CD14-positive monocyte (primary cell): ENCODE measurements at regions not wholly inside any gene's neighbourhood (a gene's known extent, or its start where the extent isn't known, plus 50 kb on each side); places are given as distances from the start of the nearest gene placed in this dataset.

Experiments used
- DNase-seq, 3 donors: peaks; one replicate each; pipeline ENCODE4 v3.0.0-alpha.2; 2011 to 2022
- H2AFZ ChIP-seq: 2 replicates; pipeline ENCODE4 v1.6.0; 2012; ENCODE audit warnings: mild to moderate bottlenecking, low read depth, low read length, inconsistent platforms; ENCODE audit not compliant: insufficient read depth, poor library complexity, severe bottlenecking
- H3K27ac ChIP-seq, 2 donors: 1 replicate in 1 of 2; 2 replicates in 1 of 2; pipeline ENCODE4 v1.5.1; 2012 to 2013; ENCODE audit warnings: low read length in 2 of 2, control low read depth in 1 of 2, inconsistent platforms in 1 of 2, low read depth in 1 of 2, mild to moderate bottlenecking in 1 of 2
- H3K27me3 ChIP-seq, 2 donors: one replicate each; pipeline versions ENCODE4 v1.6.0 to v1.6.1; 2011 to 2013; ENCODE audit warnings: low read length in 2 of 2; ENCODE audit not compliant: control insufficient read depth in 2 of 2, insufficient read depth in 2 of 2
- H3K36me3 ChIP-seq, 2 donors: replicated peaks in 1 of 2; 1 replicate in 1 of 2; 2 replicates in 1 of 2; pipeline versions ENCODE4 v1.5.1 to v1.6.1; 2012 to 2013; ENCODE audit warnings: low read length in 2 of 2, control low read depth in 1 of 2, inconsistent platforms in 1 of 2, mild to moderate bottlenecking in 1 of 2; ENCODE audit not compliant: insufficient read depth in 2 of 2, control insufficient read depth in 1 of 2
- H3K4me1 ChIP-seq, 2 donors: 1 replicate in 1 of 2; 2 replicates in 1 of 2; pipeline versions ENCODE4 v1.5.1 to v1.6.1; 2012 to 2013; ENCODE audit warnings: low read length in 2 of 2, control low read depth in 1 of 2, inconsistent platforms in 1 of 2, mild to moderate bottlenecking in 1 of 2, moderate library complexity in 1 of 2; ENCODE audit not compliant: insufficient read depth in 2 of 2, control insufficient read depth in 1 of 2
- H3K4me2 ChIP-seq: replicated peaks from 2 replicates; pipeline ENCODE3; 2012; ENCODE audit warnings: low read length, moderate library complexity, mild to moderate bottlenecking; ENCODE audit not compliant: poor library complexity, severe bottlenecking; ENCODE audit errors: extremely low read depth
- H3K4me3 ChIP-seq, 3 experiments: fragments of 200-600 bp in 1 of 3; sonication (generic) in 1 of 3; replicated peaks in 1 of 3; 1 replicate in 2 of 3; 2 replicates in 1 of 3; pipeline ENCODE4 v1.5.1; 2011 to 2013; ENCODE audit warnings: low read length in 3 of 3, mild to moderate bottlenecking in 3 of 3, control low read depth in 2 of 3, low read depth in 2 of 3, inconsistent platforms in 1 of 3, moderate library complexity in 1 of 3
- H3K79me2 ChIP-seq: 2 replicates; pipeline ENCODE4 v1.6.0; 2012; ENCODE audit warnings: mild to moderate bottlenecking, control low read depth, inconsistent platforms, low read length, moderate library complexity; ENCODE audit not compliant: insufficient read depth
- H3K9ac ChIP-seq: 2 replicates; pipeline ENCODE4 v1.6.0; 2017; ENCODE audit warnings: low read length, mild to moderate bottlenecking; ENCODE audit not compliant: insufficient read depth, poor library complexity, severe bottlenecking
- H3K9me3 ChIP-seq, 2 donors: replicated peaks in 1 of 2; 1 replicate in 1 of 2; 2 replicates in 1 of 2; pipeline versions ENCODE4 v1.5.1 to v1.6.1; 2012 to 2013; ENCODE audit warnings: low read length in 2 of 2, control low read depth in 1 of 2; ENCODE audit not compliant: control insufficient read depth in 1 of 2, insufficient read depth in 1 of 2
- H4K20me1 ChIP-seq: 2 replicates; pipeline ENCODE4 v1.6.0; 2012; ENCODE audit warnings: mild to moderate bottlenecking, low read length, control low read depth, moderate library complexity; ENCODE audit not compliant: insufficient read depth
- H3K27ac Mint-ChIP-seq, 7 donors: one replicate each; pipeline ENCODE4 v1.8.0; 2020; ENCODE audit warnings: mild to moderate bottlenecking in 7 of 7, mixed read lengths in 7 of 7, moderate library complexity in 6 of 7, inconsistent platforms in 2 of 7
- H3K27me3 Mint-ChIP-seq, 3 donors: one replicate each; pipeline ENCODE4 v1.8.0; 2021 to 2022; ENCODE audit warnings: low read depth in 3 of 3, mild to moderate bottlenecking in 3 of 3, mixed read lengths in 3 of 3, moderate library complexity in 3 of 3, inconsistent platforms in 1 of 3
- H3K36me3 Mint-ChIP-seq, 2 donors: one replicate each; pipeline ENCODE4 v1.8.0; 2020; ENCODE audit warnings: mixed read lengths in 2 of 2, inconsistent platforms in 1 of 2, mild to moderate bottlenecking in 1 of 2
- H3K4me1 Mint-ChIP-seq: one replicate; pipeline ENCODE4 v1.8.0; 2020; ENCODE audit warnings: mild to moderate bottlenecking, mixed read lengths
- H3K4me3 Mint-ChIP-seq, 2 donors: one replicate each; pipeline ENCODE4 v1.8.0; 2020; ENCODE audit warnings: mild to moderate bottlenecking in 2 of 2, mixed read lengths in 2 of 2, moderate library complexity in 1 of 2
- H3K9me3 Mint-ChIP-seq, 7 donors: one replicate each; pipeline ENCODE4 v1.8.0; 2020 to 2022; ENCODE audit warnings: mixed read lengths in 7 of 7, mild to moderate bottlenecking in 6 of 7, moderate library complexity in 6 of 7, inconsistent platforms in 2 of 7
- WGBS: methylation state at CpG from one replicate; pipeline ENCODE4 v1.1.5; 2013; ENCODE audit warnings: missing lambda C conversion rate; ENCODE audit not compliant: insufficient coverage; 5-methylcytosine and 5-hydroxymethylcytosine counted together
- intact Hi-C, 2 donors: fragments of 100-400 bp; cut with micrococcal nuclease; formaldehyde crosslinking; loops; one replicate each; pipeline versions ENCODE4 v1.15.0 to v1.15.1; 2023
- TF ChIP-seq, protein P1 (sequence below): fragments of 200-600 bp; IDR thresholded peaks from one replicate; pipeline ENCODE4 v1.8.0; 2022; ENCODE audit warnings: antibody characterized with exemption, mild to moderate bottlenecking

DNA sequence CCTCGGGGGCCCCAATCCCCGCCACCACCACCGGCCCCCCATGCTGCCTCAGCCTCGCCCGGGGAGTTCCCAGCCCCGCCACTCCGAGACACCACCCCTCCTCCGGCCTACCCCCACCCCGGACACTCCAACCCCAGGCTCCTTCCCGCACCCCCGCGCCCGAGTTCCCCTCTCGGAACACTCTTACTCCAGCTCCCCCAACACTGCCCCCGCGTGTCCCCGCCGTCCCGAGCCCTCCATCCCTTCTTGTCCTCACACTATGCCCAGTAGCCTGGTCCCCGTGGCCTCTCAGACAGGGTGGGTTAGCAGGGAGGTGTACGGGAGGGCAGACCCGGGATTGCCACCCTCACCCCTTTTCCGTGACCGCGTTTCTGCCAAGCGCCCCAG lies 276.1 kb downstream of the BCOR start:
- TF ChIP-seq, protein P1, sequence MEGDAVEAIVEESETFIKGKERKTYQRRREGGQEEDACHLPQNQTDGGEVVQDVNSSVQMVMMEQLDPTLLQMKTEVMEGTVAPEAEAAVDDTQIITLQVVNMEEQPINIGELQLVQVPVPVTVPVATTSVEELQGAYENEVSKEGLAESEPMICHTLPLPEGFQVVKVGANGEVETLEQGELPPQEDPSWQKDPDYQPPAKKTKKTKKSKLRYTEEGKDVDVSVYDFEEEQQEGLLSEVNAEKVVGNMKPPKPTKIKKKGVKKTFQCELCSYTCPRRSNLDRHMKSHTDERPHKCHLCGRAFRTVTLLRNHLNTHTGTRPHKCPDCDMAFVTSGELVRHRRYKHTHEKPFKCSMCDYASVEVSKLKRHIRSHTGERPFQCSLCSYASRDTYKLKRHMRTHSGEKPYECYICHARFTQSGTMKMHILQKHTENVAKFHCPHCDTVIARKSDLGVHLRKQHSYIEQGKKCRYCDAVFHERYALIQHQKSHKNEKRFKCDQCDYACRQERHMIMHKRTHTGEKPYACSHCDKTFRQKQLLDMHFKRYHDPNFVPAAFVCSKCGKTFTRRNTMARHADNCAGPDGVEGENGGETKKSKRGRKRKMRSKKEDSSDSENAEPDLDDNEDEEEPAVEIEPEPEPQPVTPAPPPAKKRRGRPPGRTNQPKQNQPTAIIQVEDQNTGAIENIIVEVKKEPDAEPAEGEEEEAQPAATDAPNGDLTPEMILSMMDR = no peak
- H3K79me2 ChIP-seq = no peaks in the 10 kb centered on the region
- no peak overlapping the region for H3K27ac Mint-ChIP-seq
- H3K36me3 Mint-ChIP-seq = no peaks in the 10 kb centered on the region
- peaks cover 0 to 27% (median 10%) of the 10 kb centered on the region in 7 donors for H3K9me3 Mint-ChIP-seq
- peaks cover 25 to 29% of the 10 kb centered on the region in 2 donors for H3K27me3 ChIP-seq
- H3K4me1 ChIP-seq = peaks cover 3 to 6% of the 10 kb centered on the region in 2 donors
- peaks cover 13% of the 10 kb centered on the region for H3K4me1 Mint-ChIP-seq
- no peaks in the 10 kb centered on the region for H4K20me1 ChIP-seq
- no peak overlapping the region for H2AFZ ChIP-seq
- 100% methylated on average over 1 of the region's 26 CpGs for WGBS
- H3K9me3 ChIP-seq = peaks cover 0 to 8% of the 10 kb centered on the region in 2 donors
- intact Hi-C loops = loop anchor here in 1 of 2 donors (10.0 kb wide), 1 partner anchor 87 kb away; no protein-coding TSS in a partner anchor
- H3K9ac ChIP-seq = no peak overlapping the region
- peak overlapping the region in 1 of 3 experiments; percentile 30 for H3K4me3 ChIP-seq
- H3K27me3 Mint-ChIP-seq = peaks cover 20 to 62% (median 44%) of the 10 kb centered on the region in 3 donors
- H3K4me2 ChIP-seq = peak overlapping the region; percentile 55
- no peak overlapping the region for H3K27ac ChIP-seq
- no peak for DNase-seq
- peak overlapping the region; percentile 56 to 75 for H3K4me3 Mint-ChIP-seq
- no peaks in the 10 kb centered on the region for H3K36me3 ChIP-seq

DNA sequence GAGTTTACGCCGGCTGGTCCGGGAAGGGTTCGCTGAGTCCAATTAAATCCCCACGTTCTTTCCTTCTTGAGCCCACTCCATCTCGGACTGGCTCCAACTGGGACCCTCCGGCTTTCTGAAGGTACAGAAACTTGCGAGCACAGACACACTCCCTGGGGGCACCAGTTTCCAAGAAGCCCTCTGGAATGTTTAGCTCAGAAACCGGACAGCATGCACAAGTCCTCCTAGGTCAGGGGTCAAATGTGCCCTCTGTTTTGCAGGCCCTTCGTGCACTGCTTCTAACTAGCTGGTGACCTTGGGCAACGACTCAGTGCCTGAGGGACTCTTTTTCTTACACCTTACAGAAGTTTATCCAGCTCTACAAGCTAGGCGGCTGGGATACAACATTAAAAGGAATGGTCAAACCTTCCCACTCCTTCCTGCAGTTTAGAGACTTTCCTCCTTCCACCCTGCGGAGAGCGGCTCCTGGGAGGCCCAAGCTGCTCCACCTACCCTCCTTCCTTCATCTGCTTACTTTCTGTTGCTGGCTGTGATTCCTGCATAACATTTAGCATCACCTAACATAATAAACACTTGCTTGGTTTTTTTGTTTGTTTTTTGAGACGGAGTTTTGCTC lies 275.5 kb downstream of the BCOR start:
- DNase-seq = no peak
- H3K4me1 Mint-ChIP-seq = peaks cover 9% of the 10 kb centered on the region
- H3K79me2 ChIP-seq = no peaks in the 10 kb centered on the region
- H3K27ac ChIP-seq = no peak overlapping the region
- H3K9ac ChIP-seq = no peak overlapping the region
- H3K9me3 ChIP-seq = peaks cover 0 to 8% of the 10 kb centered on the region in 2 donors
- no peak overlapping the region for H2AFZ ChIP-seq
- H3K9me3 Mint-ChIP-seq = peaks cover 0 to 27% (median 10%) of the 10 kb centered on the region in 7 donors
- TF ChIP-seq, protein P1 = no peak
- intact Hi-C loops = loop anchor here in 1 of 2 donors (10.0 kb wide), 1 partner anchor 87 kb away; no protein-coding TSS in a partner anchor
- WGBS = 100% methylated on average over 5 of the region's 15 CpGs
- peak overlapping the region in 1 of 2 donors; percentile 67 for H3K4me3 Mint-ChIP-seq
- H3K36me3 ChIP-seq = no peaks in the 10 kb centered on the region
- peaks cover 25 to 29% of the 10 kb centered on the region in 2 donors for H3K27me3 ChIP-seq
- H3K27ac Mint-ChIP-seq = no peak overlapping the region
- peaks cover 3 to 6% of the 10 kb centered on the region in 2 donors for H3K4me1 ChIP-seq
- H3K4me2 ChIP-seq = no peak overlapping the region
- H3K4me3 ChIP-seq = no peak overlapping the region
- peaks cover 19 to 62% (median 44%) of the 10 kb centered on the region in 3 donors for H3K27me3 Mint-ChIP-seq
- H3K36me3 Mint-ChIP-seq = no peaks in the 10 kb centered on the region
- no peaks in the 10 kb centered on the region for H4K20me1 ChIP-seq
